ENCODE measurements at regions not wholly inside any gene's neighbourhood (a gene's known extent, or its start where the extent isn't known, plus 50 kb on each side); places are given as distances from the start of the nearest gene placed in this dataset.

DNA sequence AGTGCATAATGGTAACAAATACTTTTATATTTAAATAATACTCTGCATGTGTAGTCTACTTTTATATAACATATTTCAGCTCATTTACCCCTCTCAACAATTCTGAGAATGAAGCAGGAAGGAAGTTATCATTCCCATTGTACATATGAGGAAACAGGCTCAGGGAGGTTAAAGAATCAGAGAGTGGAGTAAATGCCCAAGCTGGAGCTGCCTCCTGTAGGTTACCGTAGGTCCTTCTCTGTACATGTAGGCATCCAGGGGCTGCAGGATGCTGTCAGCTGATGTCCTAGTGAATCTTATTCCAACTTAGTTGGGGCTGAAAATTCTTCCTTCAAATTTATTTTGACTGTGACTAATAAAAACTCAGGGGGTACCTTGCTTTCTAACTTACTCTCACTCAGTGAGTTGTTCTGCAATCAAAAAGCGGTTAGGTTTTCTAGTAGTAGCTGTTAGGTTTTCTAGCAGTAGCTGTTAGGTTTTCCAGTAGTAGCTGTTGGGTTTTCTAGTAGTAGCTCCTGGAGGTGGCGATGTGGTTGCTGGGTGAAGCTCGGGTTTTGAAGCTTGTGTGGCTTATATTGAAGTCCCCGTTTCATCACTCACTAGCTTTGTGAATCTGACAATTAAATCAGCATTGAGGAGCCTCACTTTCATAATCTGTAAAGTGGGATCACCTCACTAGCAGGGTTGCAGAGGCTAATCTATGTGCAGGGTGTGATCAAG lies 357.0 kb downstream of the NR2F2 start:
- TF ChIP-seq CTCF (IDR thresholded peaks at IDR 0.05; ENCODE audit: low read length) (no peak), EZH2phosphoT487 (IDR thresholded peaks at IDR 0.05; ENCODE audit: low read length) (no peak), EZH2 (optimal IDR thresholded peaks at IDR 0.05; ENCODE audit: low read depth, low read length) (no peak)

GRCh38 chr15:96690733-96691132 lies 360.2 kb downstream of the NR2F2 start:
- H3K9me2 ChIP-seq (replicated peaks; ENCODE audit: insufficient read depth, low read length) = no peaks in the 10 kb centered on the region
- H3K4me1 ChIP-seq (ENCODE audit: low read length) = no peaks in the 10 kb centered on the region
- H3K9me3 ChIP-seq (replicated peaks; ENCODE audit: insufficient read depth, low read length) = no peaks in the 10 kb centered on the region
- no peak overlapping the region for H3K27ac ChIP-seq (ENCODE audit: low read length)
- H3K4me2 ChIP-seq (ENCODE audit: low read depth, low read length) = no peak overlapping the region
- no peak overlapping the region for H2AFZ ChIP-seq (ENCODE audit: low read length)
- H4K20me1 ChIP-seq (ENCODE audit: insufficient read depth, low read length) = no peaks in the 10 kb centered on the region
- no peak for TF ChIP-seq CTCF (IDR thresholded peaks at IDR 0.05; ENCODE audit: low read length)
- no peak for TF ChIP-seq EZH2phosphoT487 (IDR thresholded peaks at IDR 0.05; ENCODE audit: low read length)
- no peak for TF ChIP-seq EZH2 (optimal IDR thresholded peaks at IDR 0.05; ENCODE audit: low read depth, low read length)
- no peaks in the 10 kb centered on the region for H3K79me2 ChIP-seq (ENCODE audit: low read length)
- no peaks in the 10 kb centered on the region for H3K27me3 ChIP-seq (replicated peaks; ENCODE audit: insufficient read depth, low read length)
- H3K9ac ChIP-seq (ENCODE audit: low read length) = no peak overlapping the region
- no peak overlapping the region for H3K4me3 ChIP-seq (ENCODE audit: low read length)
- H3F3A ChIP-seq (ENCODE audit: insufficient read depth, low read length) = no peaks in the 10 kb centered on the region
- no peaks in the 10 kb centered on the region for H3K36me3 ChIP-seq (replicated peaks; ENCODE audit: insufficient read depth, low read length)
- DNase-seq = no peak

More for the DNA sequence above, 357.0 kb downstream of the NR2F2 start:
- H3K9me3 ChIP-seq (replicated peaks; ENCODE audit: insufficient read depth, low read length) = no peaks in the 10 kb centered on the region
- no peak for DNase-seq
- H3K9ac ChIP-seq (ENCODE audit: low read length) = no peak overlapping the region
- no peaks in the 10 kb centered on the region for H3K79me2 ChIP-seq (ENCODE audit: low read length)
- H3K4me2 ChIP-seq (ENCODE audit: low read depth, low read length) = no peak overlapping the region
- no peaks in the 10 kb centered on the region for H3K4me1 ChIP-seq (ENCODE audit: low read length)
- no peaks in the 10 kb centered on the region for H3F3A ChIP-seq (ENCODE audit: insufficient read depth, low read length)
- H3K4me3 ChIP-seq (ENCODE audit: low read length) = no peak overlapping the region
- H4K20me1 ChIP-seq (ENCODE audit: insufficient read depth, low read length) = no peaks in the 10 kb centered on the region
- no peaks in the 10 kb centered on the region for H3K27me3 ChIP-seq (replicated peaks; ENCODE audit: insufficient read depth, low read length)
- H3K9me2 ChIP-seq (replicated peaks; ENCODE audit: insufficient read depth, low read length) = no peaks in the 10 kb centered on the region
- no peak overlapping the region for H2AFZ ChIP-seq (ENCODE audit: low read length)
- no peak overlapping the region for H3K27ac ChIP-seq (ENCODE audit: low read length)
- H3K36me3 ChIP-seq (replicated peaks; ENCODE audit: insufficient read depth, low read length) = no peaks in the 10 kb centered on the region

- H2AFZ ChIP-seq (ENCODE audit: low read length) = no peak overlapping the region
- TF ChIP-seq EZH2 (optimal IDR thresholded peaks at IDR 0.05; ENCODE audit: low read depth, low read length) (no peak), CTCF (IDR thresholded peaks at IDR 0.05; ENCODE audit: low read length) (no peak), EZH2phosphoT487 (IDR thresholded peaks at IDR 0.05; ENCODE audit: low read length) (no peak)
- no peak overlapping the region for H3K4me3 ChIP-seq (ENCODE audit: low read length)
- DNase-seq = no peak
- no peak overlapping the region for H3K27ac ChIP-seq (ENCODE audit: low read length)
- no peaks in the 10 kb centered on the region for H3F3A ChIP-seq (ENCODE audit: insufficient read depth, low read length)
- no peaks in the 10 kb centered on the region for H3K79me2 ChIP-seq (ENCODE audit: low read length)
- no peak overlapping the region for H3K9ac ChIP-seq (ENCODE audit: low read length)
- no peak overlapping the region for H3K4me2 ChIP-seq (ENCODE audit: low read depth, low read length)
- H3K9me2 ChIP-seq (replicated peaks; ENCODE audit: insufficient read depth, low read length) = no peaks in the 10 kb centered on the region
- H4K20me1 ChIP-seq (ENCODE audit: insufficient read depth, low read length) = no peaks in the 10 kb centered on the region
- H3K36me3 ChIP-seq (replicated peaks; ENCODE audit: insufficient read depth, low read length) = no peaks in the 10 kb centered on the region
- H3K9me3 ChIP-seq (replicated peaks; ENCODE audit: insufficient read depth, low read length) = no peaks in the 10 kb centered on the region
- no peaks in the 10 kb centered on the region for H3K4me1 ChIP-seq (ENCODE audit: low read length)
- no peaks in the 10 kb centered on the region for H3K27me3 ChIP-seq (replicated peaks; ENCODE audit: insufficient read depth, low read length)
These were observed 362.3 kb downstream of the NR2F2 start for GRCh38 chr15:96692826-96693225.

All from MM.1S (cell line).